HG03460 (cell line): ENCODE measurements at regions not wholly inside any gene's neighbourhood (a gene's known extent, or its start where the extent isn't known, plus 50 kb on each side); places are given as distances from the start of the nearest gene placed in this dataset.

Source experiments
- ATAC-seq: cut with Tn5 transposase; IDR thresholded peaks from one replicate; pipeline ENCODE4 v1.9.1; 2021; ENCODE audit not compliant: unreplicated experiment

DNA sequence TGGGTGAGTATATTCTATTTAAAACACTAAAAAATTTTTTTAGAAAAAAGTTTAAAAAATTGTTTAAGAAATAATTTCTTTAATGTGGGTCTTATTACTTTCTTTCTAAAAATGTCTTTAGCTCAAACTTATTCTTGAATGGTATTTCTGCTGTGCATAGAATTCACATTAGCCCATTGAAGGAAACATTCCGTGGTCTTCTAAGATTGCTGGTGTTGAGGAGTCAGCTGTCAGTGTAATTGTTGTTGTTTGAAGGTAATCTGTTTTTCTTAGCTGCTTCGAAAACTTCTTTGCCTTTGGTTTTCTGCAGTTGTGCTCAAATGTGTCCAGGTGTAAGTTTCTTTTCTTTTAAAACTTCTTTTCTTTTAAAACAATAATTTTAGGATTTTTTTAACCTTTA, 85.4 kb upstream of the KLF12 start:
- no peak for ATAC-seq

DNA sequence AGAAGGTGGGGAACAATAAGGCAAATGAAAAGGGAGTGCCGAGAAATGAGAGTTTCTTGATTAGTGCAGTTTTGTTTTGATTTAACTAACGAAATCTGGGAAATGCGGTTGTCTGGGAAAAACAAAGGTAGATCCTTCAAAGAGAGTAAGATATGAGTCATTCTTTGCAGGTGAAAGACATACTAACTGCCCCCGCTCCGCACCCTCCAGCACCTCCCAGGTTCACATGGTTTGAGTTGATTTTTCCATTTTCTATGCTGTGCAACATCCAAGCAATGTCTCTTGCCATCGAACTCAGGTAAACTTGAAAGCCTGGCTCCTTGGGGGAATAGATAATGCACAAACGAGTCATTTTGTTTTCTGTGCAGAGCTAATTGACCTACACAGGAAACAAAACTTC, 84.1 kb upstream of the KLF12 start:
- ATAC-seq: no peak

DNA sequence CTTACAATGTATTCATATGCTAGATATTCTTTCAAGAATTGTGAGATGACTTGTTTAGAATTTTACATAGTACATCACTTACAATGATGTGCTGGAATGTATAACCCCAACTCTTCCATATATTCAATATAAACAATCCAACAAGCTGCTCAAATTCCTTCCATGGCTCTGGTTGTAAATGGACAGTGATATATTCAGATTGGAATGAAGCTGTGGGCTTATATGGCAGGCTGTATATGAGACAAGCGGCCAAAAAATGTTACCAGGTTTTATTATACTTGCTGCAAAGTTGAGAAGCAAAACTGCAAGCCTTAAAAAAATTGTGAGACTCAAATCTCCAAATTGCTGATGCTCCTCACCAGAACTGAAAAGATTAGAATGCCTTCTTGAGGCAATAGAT, 83.6 kb upstream of the KLF12 start:
- no peak for ATAC-seq

DNA sequence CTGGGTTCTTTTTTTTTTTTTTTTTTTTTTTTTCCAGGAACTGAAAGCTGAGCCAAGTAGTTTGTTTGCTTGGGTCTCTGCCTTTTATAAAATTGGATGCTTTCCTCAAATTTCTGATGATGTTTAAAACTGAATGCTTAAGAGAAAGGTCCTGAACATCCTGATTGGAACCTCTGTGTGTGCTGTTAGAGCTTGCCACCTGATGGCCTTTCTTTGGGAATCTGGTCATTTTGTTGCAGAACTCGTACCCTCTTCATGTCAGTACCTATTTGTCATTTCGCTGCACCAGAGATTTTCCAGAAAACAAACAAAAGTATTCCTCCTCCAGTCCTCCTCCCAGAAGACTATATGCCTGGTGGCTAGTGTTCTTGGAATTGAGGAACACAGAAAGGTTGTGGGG, 81.2 kb upstream of the KLF12 start:
- ATAC-seq: no peak

DNA sequence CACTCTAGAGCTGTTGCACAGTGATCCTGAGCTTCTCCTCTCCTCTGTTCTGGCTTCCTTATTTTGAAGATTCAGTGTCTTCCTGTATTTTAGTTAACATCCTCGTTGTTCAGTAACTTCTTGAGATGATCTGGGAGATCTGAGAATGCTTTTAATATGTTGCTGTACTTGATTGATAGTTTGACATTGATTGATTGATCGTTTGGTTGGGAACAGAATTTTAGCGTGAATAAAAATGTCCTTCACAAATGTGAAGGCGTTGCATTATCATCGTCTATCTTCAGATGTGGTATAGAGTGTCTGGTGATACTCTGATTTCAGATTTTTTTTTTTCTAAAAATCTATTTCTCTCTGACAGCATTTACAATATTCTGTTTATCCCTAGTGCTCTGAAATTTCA, 80.1 kb upstream of the KLF12 start:
- no peak for ATAC-seq

DNA sequence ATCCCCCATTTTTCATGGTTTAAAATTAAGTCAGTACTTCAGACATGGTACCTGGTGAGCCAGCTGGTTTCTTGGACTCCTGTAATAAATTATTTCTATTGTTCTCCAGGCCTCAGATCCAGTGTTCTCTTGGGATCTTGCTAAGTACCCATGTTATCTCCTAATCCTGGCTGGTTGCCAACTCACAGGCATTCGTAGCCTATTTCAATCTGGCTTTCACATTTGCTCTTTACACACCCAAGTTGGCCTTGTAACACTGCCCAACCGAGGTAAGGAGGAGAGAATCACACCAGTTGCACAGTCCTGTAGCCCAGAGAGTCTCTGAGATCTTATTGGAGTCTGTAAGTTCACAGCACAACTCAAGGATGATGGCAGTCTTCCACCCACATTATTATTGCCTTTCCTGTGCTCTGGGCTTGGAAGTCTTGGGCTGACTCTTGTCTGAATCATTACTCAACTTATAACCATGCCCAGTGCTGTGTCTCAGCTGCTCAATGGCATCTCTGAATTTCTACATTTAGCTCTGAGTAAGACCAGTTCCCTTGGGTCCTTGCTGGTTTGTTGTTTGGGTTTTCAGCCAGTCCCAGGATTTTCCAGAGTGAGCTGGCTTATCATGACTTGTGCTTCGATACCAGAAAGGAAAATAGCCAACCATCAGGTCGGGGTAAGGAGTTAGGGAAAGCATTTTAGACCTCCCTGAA, 76.6 kb upstream of the KLF12 start:
- no peak for ATAC-seq

DNA sequence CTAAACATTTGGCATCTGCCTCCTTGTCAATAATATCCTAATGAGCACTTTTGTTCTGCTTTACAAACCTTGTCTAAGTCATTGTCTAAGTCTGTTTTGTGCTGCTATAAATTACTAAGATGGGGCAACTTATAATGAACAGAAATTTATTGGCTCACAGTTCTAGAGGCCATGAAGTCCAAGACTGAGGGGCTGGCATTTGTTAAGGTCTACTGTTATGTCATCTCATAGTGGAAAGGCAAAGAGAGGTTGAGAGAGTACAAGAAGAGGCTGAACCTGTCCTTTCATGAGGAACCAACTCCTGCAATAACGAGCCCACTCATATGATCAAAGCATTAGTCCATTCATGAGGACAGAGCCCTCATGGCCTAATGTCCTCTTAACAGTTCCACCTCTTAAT, 72.7 kb upstream of the KLF12 start:
- no peak for ATAC-seq

DNA sequence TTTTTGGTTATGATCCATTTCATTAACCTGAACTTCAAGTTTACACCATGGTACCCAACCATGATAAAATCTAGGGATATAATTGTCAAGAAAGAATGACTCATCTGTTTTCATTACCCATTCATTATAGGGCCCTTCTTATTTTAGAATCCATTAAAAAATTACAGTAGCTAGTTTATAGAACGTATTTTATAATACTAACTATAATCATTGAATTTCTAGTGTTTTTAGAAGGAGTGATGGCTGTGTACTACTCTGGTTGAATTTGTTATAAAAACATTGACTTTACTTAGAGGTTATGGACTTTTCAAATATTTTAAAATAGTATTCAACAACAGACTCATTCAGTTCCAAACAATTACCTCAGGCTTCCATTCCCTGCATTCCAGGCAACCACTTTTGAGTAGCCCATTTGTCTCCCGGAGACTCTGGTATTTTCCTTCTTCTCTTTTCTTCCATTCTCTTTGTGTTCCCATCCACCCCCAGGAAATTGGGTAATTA, 71.9 kb upstream of the KLF12 start:
- ATAC-seq: no peak

DNA sequence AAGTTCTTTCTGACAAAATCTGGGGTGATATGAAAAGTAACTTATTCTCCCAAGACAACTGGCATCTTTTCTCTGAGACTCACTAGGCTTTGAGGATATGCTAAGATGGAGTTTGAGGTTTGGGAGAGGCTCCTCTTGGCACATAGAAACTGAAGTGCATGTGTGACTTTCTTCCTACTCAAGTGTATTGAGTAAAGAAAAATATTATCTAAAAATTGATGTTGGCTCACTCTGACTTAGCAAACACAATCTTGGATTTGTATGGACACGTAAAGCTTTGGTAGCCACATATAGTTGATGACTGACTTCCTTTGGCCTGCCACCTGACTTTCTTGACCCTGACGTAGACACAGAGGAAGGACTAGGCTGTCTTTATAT, 71.1 kb upstream of the KLF12 start:
- no peak for ATAC-seq

DNA sequence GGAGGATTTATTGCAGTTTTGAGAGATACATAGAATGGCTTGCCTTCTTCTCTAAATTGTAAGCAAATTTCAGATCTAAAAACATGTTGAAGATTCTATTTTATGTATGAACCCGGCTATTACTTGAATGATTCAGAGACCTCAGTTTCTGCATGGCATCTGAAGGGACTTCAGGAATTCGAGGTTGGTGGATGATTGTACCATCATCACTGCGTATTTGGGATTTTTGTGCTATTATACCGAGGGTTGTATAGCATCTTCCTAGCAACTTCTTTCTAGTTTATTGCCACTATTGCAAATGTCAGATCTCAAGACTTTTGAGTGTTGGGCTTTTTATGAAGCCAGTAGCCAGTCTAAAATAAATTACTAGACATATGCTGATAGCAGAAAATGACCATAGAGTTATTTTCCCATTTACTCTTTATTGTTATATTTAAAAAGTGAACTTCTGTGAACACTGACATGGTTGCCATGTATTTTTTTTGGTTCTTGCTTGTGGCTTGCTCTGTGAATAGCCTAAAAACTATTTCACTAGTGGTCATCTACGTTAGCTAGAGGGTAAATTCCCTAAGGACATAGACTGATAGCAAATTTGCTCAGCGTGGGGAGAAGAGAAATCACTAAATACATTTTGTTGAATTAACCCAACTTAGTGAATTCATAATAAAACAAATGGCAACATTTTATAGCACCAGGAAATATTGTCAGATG, 70.6 kb upstream of the KLF12 start:
- ATAC-seq: no peak

DNA sequence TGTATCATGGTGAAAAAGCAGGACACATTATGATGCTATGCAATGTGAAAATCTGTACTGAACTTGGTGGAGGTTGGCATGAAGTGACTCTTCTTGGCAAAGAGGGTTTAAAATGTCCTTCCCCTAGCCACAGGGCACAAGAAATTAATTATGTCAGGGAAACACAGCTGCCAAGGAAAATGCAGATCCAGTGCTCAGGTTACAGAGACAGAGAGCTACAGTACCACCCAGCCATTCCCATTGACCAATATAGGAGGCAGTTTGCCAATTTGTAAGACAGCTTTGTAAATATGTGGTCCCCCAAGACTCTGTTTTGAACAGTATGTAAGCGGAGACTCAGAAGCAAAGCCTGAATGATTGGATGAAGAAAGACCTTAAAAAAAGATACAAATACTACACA, 69.4 kb upstream of the KLF12 start:
- ATAC-seq: no peak

DNA sequence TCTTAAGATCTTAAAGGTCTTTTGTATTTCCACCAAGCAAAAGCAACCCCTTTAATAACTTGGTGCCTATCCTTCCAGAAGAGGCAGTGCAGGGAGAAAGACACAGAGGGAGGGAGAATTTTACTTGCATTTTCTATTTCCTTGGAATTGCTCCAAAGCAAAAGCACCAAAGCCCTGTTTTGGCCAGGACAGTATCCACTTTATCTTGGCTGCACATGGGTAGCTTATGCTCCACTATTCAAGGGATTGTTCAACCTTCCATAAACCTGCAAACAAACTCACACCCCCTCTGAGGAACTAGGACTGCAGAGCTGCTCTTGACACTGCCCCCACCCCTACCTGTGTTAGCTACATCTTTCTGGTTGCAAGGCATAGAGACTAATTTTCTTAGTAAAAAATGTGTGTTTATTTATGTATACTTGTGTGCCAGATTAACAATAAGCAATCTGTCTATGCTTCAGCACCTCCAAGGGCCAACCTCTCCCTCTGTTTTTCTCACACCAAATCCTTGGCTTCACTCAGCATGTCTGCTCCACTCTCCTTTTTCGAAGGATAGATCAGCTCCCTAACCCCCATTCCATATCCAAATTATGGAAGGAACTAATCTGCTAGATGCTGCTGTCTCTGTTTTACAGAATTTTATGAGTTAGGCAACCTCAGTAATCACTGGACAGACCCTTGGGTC, 68.1 kb upstream of the KLF12 start:
- no peak for ATAC-seq

DNA sequence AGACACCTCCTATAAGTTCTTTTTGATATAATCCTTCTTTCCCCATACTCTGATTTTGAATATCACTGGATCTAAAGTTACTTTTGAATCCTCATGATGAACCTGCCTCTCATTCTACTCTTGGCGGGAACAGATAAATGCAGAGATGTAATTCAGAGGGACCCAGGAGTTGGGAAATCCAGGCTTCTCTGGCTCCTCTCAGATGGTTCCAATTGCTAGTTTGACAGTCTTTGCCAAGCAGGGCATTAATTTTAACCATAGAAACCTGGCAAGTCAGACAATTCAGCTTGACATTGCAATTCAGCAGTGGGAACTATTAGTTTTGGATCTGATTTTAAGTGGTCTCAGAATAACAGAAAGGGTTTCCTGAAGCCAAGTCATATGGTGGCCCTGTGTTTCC, 67.3 kb upstream of the KLF12 start:
- ATAC-seq: no peak

DNA sequence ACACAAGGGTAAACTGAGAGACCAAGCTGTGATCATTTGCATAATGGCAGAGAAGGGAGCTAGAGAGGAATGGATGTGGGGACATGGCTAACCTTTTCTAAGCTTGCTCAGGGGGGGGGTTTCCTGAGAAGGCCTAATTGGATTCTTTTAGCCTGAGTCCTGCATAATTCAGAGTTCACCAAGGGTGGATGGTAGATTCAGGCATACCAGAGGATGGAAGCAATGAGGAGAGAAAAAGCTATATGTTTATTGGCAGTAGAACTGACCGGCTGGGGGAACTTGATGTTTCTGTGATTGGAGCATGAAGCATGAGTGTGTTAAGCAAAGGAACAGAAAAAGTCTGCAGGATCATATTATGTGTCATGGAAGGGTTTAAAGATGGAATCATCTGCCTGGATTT, 65.9 kb upstream of the KLF12 start:
- ATAC-seq: no peak

DNA sequence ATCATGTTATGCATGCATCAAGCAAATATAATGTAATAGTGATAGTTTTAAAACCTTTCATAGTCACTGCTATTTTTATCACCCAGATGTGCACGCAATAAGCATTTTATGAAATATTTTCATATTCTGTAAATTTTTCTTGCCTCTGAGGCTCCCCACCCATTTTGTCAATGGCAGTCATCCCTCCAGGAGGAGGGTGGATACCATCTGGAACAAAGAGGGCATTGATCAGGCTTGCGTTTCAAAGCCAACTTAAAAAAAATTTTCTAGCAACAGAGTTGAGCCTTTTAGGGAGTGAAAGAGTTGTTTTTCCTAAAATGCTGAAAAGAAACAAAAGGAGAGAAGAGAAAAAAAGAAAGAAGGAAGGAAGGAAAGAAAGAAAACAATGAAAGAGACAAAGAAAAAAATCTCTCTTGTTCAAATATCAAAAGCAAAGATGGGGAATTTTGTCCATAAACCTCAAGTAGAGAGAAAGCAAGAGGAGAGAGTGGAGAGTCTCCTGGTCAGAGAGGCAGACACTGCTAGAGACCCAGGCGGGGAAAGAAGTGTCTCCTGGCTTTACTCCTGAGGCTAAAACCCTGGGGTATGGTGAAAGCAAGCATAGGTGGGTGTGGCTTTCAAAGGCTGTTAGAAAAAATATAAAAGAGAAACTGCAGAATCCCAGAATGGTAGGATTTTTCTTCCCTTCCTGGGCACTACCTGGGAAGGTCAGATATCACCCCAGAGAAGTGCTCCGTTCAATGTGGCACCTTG, 63.6 kb upstream of the KLF12 start:
- ATAC-seq: no peak

DNA sequence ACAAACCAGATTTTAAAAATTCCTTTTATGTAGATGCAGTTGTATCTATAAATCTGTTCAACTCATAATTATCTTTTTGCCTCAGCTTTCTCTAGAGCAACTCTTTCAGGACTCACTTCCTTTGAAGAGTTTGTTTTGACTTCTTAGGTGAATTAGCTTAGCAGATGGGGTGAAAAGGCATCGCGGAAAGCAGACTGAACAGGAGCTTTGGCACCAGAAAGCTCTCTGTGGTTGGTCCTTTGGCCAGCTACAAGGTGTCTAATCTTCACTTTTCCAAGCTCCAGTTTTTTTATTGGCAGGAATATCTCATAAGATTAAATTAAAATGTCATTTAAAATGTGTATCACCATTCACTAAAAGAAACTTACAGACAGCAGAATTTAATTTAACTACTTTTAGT, 60.6 kb upstream of the KLF12 start:
- ATAC-seq: no peak

DNA sequence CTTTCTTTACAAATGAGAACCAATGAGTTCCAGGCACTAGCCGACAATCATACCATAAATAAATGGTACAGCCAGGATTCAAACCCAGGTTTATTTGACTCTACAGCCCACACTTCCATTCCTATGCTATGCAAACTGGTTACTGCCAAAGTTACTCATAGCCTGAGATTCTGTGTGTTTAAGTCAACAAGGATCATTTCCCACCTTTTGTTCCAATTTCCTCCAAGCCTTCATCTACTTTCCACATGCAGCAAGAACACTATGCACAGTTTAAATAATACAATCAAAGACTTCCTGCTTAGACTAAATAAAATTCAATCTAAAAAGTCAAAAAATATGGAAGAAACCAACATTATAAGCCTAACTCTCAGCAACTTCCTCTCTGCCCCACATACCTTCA, 59.2 kb upstream of the KLF12 start:
- ATAC-seq: no peak

DNA sequence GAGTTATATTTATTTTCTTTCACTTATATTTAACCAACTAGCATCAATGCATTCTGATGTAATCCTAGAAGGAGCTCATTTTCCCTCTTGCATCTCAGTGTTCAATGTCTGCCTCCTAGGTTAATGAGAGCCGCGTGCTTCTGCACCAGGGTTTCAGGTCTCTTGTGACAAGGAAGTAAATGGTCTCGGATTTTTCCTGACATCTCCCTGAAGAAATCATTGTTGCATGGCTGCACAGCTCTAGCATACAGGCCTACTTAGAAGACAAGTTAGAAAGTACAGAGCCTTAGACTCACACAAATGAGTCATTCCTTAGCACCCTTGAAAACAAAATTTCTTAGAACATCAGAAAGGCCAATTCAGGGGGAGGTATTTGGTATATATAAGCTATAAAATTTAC, 57.2 kb upstream of the KLF12 start:
- ATAC-seq: no peak

DNA sequence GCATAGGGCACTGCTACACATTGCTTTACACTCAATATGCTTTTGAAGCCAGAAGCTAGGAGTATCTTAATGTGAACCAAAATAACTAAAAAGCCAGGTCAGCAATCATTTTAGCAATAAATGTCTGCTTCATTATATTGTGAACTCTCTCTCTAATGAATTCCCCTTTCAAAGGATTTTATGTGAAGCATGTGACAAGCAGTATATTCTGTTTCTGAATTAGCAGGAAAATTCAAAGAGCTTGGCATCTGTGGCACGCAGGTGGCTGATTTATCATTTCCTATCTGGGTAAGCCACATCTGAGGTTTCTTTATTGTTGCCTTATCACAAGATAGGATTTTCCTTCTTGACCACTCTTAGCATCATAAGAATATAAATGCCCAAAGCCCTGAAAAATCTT, 56.8 kb upstream of the KLF12 start:
- no peak for ATAC-seq

DNA sequence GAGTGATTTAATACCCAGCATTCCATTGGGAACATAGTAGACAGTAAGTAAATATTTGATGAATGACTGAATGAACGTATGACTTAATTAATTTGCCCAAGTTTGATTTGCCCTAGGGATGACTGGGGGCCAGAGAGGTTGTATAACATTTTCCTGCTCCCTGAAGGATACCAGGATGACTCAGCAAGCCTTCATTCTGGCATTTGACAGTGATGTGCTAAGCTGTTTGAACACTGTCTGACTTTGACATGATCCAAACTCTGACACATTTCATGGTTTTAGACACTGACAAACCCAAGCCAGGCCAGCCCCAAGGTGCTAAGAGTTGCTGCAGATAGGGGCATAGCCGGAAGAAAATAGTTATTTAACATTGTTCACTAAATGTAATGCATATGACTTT, 53.4 kb upstream of the KLF12 start:
- ATAC-seq: no peak

DNA sequence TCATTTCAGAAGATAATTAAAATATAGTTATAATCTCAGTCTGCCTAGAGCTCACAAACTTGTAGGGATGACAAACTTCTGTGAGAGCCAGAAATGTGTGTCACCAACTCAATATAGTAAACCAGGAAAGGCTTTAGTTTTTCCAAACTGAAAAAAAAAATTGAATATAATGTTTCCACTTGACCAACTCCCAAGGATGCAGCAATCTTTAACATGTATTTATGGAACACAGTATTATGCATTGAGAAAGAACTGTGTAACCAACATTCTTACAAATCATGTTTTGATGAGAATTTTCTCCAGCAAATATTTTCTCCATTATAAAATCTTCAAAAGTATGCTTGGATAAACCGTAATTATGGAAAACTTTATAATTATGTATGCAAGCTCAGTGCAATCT, 50.1 kb upstream of the KLF12 start:
- no peak for ATAC-seq
